Upper lobe of left lung (tissue), 4 donors: ENCODE measurements at regions not wholly inside any gene's neighbourhood (a gene's known extent, or its start where the extent isn't known, plus 50 kb on each side); places are given as distances from the start of the nearest gene placed in this dataset.

Experiments
- CTCF ChIP-seq, 6 experiments: fragments of 450-650 bp in 4 of 6; fragments of 200-600 bp in 2 of 6; sonication (generic) in 2 of 6; IDR thresholded peaks; one replicate each; pipeline ENCODE4 v1.5.1; 2016 to 2019; ENCODE audit warnings: antibody characterized with exemption in 6 of 6
- EP300 ChIP-seq, 4 donors: sonication (generic); formaldehyde crosslinking; IDR thresholded peaks; one replicate each; pipeline ENCODE4 v1.5.1; 2017; ENCODE audit warnings: antibody characterized with exemption in 4 of 4, control low read depth in 2 of 4
- POLR2A ChIP-seq, 4 donors: fragments of 450-650 bp; IDR thresholded peaks; one replicate each; pipeline ENCODE4 v1.5.1; 2016 to 2017; ENCODE audit warnings: antibody characterized with exemption in 4 of 4, mild to moderate bottlenecking in 2 of 4
- POLR2AphosphoS5 ChIP-seq, 2 donors: sonication (generic); formaldehyde crosslinking; IDR thresholded peaks; one replicate each; pipeline ENCODE4 v1.5.1; 2017; ENCODE audit warnings: antibody characterized with exemption in 2 of 2

- no peak for TF ChIP-seq CTCF (IDR thresholded peaks at IDR 0.05)
- TF ChIP-seq EP300 (IDR thresholded peaks at IDR 0.05): no peak
- TF ChIP-seq POLR2AphosphoS5 (IDR thresholded peaks at IDR 0.05): no peak
- TF ChIP-seq POLR2A (IDR thresholded peaks at IDR 0.05): no peak
Measured at GRCh38 chr13:109418111-109418510, 368.3 kb downstream of the IRS2 start.
